HCT116 (cell line): ENCODE measurements at regions not wholly inside any gene's neighbourhood (a gene's known extent, or its start where the extent isn't known, plus 50 kb on each side); places are given as distances from the start of the nearest gene placed in this dataset.

Experiments used
- ATF3 ChIP-seq: IDR thresholded peaks from 2 replicates; pipeline ENCODE4 v1.6.1; 2012
- CTCF ChIP-seq, 3 experiments: fragments of 200-600 bp in 1 of 3; sonication (generic) in 1 of 3; IDR thresholded peaks in 2 of 3; conservative IDR thresholded peaks in 1 of 3; 2 replicates each; pipeline ENCODE4 v1.5.1; 2012 to 2017; ENCODE audit warnings: low read depth in 2 of 3, low read length in 2 of 3, antibody characterized with exemption in 1 of 3, borderline replicate concordance in 1 of 3, control low read depth in 1 of 3, mild to moderate bottlenecking in 1 of 3, mixed read lengths in 1 of 3, mixed run types in 1 of 3, moderate library complexity in 1 of 3; ENCODE audit not compliant: insufficient read depth in 1 of 3
- EGR1 ChIP-seq: IDR thresholded peaks from 2 replicates; pipeline ENCODE4 v1.6.1; 2012; ENCODE audit warnings: low read depth
- ELF1 ChIP-seq: IDR thresholded peaks from 2 replicates; pipeline ENCODE4 v1.6.1; 2012; ENCODE audit warnings: low read depth, borderline replicate concordance
- EZH2 ChIP-seq: fragments of 200-600 bp; sonication (generic); IDR thresholded peaks from 2 replicates; pipeline ENCODE4 v1.6.1; 2017; ENCODE audit warnings: antibody characterized with exemption, mixed run types
- EZH2phosphoT487 ChIP-seq: fragments of 200-600 bp; IDR thresholded peaks from 2 replicates; pipeline ENCODE4 v1.6.1; 2018; ENCODE audit warnings: antibody characterized with exemption, borderline replicate concordance
- JUND ChIP-seq: IDR thresholded peaks from 2 replicates; pipeline ENCODE4 v1.6.1; 2012
- POLR2A ChIP-seq: IDR thresholded peaks from 2 replicates; pipeline ENCODE4 v1.7.0; 2011; ENCODE audit warnings: borderline replicate concordance; ENCODE audit not compliant: insufficient read depth, insufficient read length; ENCODE audit errors: extremely low read depth
- POLR2AphosphoS5 ChIP-seq: IDR thresholded peaks from 2 replicates; pipeline ENCODE4 v1.6.1; 2011; ENCODE audit warnings: mild to moderate bottlenecking, low read depth, low read length, moderate library complexity
- RAD21 ChIP-seq: IDR thresholded peaks from 2 replicates; pipeline ENCODE4 v1.6.1; 2012; ENCODE audit warnings: low read depth, mild to moderate bottlenecking
- SP1 ChIP-seq: IDR thresholded peaks from 2 replicates; pipeline ENCODE4 v1.6.1; 2012; ENCODE audit warnings: low read depth
- SRF ChIP-seq: IDR thresholded peaks from 2 replicates; pipeline ENCODE4 v1.6.1; 2012; ENCODE audit warnings: low read depth
- YY1 ChIP-seq: IDR thresholded peaks from 2 replicates; pipeline ENCODE4 v1.6.1; 2011; ENCODE audit warnings: low read length, low read depth, moderate library complexity, mild to moderate bottlenecking; ENCODE audit not compliant: insufficient replicate concordance; ENCODE audit errors: extremely low read depth
- ZNF274 ChIP-seq: fragments of 200-500 bp; sonication (Bioruptor generic); IDR thresholded peaks from 2 replicates; pipeline ENCODE4 v1.6.1; 2014; ENCODE audit warnings: mild to moderate bottlenecking, low read depth, low read length, inconsistent platforms

- TF ChIP-seq RAD21 = no peak
- TF ChIP-seq CTCF (IDR thresholded peaks at IDR 0.05 in 2 of 3, conservative IDR thresholded peaks at IDR 0.05 in 1 of 3; ENCODE audit: borderline replicate concordance in 1 of 3, insufficient read depth in 1 of 3, low read depth in 2 of 3, low read length in 2 of 3) = no peak
- TF ChIP-seq EZH2phosphoT487 = no peak
- TF ChIP-seq SRF = no peak
- TF ChIP-seq POLR2A = no peak
- no peak for TF ChIP-seq ATF3
- no peak for TF ChIP-seq YY1
- TF ChIP-seq SP1 = no peak
- TF ChIP-seq ZNF274 = no peak
- TF ChIP-seq ELF1 = no peak
- TF ChIP-seq EZH2 = no peak
- TF ChIP-seq EGR1 = no peak
- TF ChIP-seq JUND = no peak
- TF ChIP-seq POLR2AphosphoS5 = no peak
Measured at GRCh38 chr2:129729011-129729410, 250.5 kb upstream of the RAB6C start.
